Erythroblast (primary cell): ENCODE measurements at regions not wholly inside any gene's neighbourhood (a gene's known extent, or its start where the extent isn't known, plus 50 kb on each side); places are given as distances from the start of the nearest gene placed in this dataset.

Source experiments
- GATA1 ChIP-seq: IDR thresholded peaks from 2 replicates; pipeline ENCODE4 v1.6.1; 2011; ENCODE audit warnings: low read depth, mild to moderate bottlenecking, control low read depth, low read length, moderate library complexity
- POLR2A ChIP-seq: IDR thresholded peaks from 2 replicates; pipeline ENCODE4 v1.6.1; 2011; ENCODE audit warnings: mild to moderate bottlenecking, low read length

GRCh38 chr16:6777624-6778023 is 555.0 kb upstream of the RBFOX1 start:
- TF ChIP-seq POLR2A (no peak), GATA1 (no peak)
